Fibroblast of skin of back (primary cell): ENCODE measurements at regions not wholly inside any gene's neighbourhood (a gene's known extent, or its start where the extent isn't known, plus 50 kb on each side); places are given as distances from the start of the nearest gene placed in this dataset.

ENCODE experiments used
- DNase-seq: peaks from one replicate; pipeline ENCODE4 v3.0.0-alpha.2; 2013

DNA sequence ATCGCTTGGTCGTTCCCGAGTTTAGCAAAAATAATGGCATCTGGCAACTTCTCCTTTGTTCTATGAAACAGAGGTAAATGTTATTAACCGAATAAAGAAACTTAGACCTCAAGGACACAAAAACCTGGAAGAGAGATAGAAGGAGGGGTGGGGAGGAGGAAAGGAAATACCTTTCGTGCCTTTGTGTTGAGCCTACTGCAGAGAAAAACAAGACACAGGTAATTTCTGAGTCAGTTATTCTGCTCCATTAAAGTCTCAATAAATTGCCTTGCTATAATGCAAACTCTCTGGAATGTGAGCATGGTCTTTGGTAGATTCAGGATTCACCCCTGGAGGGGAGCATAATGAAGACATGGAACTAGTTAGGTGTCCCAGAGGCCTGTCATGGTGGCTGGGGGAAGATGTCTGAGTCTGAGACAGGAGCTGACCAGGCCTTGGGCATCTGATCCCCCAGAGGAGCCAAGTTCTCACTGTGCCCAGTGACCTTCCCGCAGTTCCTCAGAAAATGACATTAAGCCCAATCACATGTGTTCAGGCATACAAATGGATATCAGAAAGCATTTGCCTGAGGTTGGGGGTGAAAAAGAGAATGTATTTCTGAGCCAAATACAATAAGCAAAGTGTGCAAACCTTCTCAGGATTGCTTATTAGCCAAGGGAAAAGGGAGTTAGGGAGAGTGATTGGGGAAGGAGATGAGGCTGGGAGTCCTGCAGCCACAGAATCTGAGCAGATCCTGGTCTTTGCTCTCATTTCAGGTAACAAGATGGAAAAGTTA, 72.6 kb upstream of the CADM1 start:
- no peak for DNase-seq

DNA sequence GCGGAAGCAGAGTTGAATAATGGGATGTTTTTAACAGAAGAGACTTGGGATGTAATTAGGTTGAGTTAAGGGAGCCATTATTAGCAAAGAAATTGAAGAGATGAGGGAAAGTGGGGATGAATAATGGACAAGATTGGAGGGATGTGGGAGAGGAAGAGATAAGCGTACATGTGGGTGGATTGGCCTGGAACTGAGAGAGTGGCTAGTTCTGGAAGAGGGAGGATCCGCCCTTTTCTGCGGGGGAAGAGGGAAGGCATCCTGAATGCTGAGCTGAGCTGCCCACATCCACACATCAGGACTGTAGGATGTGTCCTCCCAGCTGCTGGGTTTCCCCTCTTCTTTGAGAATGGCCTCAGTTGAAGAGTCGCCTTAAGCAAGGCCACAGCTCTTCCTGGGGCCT, 68.3 kb upstream of the CADM1 start:
- no peak for DNase-seq

DNA sequence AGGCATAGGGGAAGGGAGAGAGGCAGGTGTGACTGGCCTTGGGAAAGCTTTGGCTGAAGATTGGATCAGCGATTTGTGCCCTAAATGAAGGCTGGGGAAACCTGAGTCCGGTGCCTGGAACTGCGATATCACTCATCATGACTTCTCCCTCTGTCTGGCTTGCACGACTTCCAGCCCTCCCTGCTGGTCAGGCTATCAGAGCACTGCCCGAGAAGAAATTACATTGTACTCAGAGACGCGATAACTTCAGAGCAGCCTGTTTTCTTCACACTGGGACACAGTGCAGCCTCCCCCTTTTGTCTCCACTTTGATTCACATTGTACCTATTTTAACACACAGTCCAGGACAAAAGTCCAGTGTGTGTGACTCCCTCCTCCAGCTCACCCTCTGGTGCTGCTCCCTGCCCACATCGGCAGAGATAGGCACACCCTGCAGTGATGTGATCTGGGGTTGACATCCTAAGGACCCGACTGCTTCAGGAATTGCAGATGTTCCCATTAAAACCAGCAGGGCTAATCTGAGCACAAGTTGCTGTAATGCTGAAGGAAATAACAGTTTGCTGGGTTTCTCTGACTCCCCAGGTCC, 62.1 kb upstream of the CADM1 start:
- DNase-seq = no peak

DNA sequence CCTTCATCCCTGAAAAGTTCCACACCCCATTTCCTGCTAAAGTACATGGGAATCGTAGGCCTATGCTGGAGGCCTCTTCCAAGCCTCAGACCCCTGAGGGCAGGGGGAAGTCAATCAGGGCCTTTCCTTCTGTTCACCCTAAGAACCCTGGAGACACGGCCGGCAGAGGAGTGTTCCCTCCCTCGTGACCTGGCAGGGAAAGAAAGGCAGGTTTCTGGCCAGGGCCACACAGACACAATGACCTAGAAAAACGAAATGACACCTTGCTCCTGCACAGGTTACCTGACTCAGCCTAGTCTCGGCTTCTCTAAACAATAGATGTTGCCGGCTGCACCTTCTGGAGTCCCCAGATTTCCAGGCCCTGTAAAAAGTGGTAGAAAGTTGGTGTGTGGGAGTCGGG, 60.6 kb upstream of the CADM1 start:
- DNase-seq = no peak

DNA sequence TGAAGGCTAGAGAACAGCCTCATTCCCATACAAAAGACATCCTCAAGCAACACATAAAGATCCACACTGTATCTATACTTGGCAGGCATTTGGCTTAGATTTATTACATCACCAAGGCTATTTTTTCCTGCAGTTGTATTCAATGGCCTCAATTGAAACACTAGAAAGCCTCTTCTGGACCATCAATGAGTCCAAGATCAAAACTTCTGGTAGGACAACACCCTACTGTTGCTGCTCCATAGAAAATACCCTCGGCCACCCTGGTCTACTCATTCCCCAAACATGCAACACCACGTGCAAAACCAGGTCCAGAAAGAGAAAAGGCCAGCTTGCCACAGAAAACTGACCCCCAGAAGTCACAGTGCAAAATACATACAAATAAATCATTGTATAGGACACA, 56.9 kb upstream of the CADM1 start:
- no peak for DNase-seq

DNA sequence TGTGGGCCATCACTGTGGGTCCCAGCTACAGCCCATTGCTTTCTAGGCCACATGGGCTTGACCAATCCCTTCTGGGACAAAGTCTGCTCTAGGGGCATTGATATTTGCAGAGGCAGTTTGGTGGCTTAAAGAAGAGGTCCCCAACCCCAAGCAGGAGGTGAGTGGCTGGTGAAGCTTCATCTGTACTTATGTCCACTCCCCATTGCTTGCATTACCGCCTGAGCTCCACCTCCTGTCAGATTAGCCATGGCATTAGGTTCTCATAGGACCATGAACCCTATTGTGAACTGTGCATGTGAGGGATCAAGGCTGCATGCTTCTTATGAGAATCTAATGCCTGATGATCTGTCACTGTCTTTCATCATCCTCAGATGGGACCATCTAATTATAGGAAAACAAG, 54.4 kb upstream of the CADM1 start:
- DNase-seq = no peak

DNA sequence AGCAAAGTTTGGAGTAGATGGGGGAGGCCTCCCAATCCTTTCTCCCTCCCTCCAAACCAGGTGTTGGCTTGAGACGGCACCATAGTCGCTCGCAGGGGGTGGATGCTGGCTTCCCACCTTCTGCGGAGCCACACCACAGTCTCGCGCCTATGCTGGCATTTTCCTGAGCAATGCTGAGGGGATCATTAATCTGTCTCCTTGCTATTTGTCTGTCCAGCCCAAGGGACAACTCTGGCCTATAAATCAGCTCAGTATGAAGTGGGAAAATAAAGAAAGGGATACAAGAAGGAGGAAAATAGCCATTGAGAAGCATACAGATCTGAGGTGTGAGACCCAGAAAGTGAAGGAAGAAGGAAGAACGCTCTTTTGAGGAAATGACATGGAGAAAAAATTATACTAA, 53.5 kb upstream of the CADM1 start:
- no peak for DNase-seq

DNA sequence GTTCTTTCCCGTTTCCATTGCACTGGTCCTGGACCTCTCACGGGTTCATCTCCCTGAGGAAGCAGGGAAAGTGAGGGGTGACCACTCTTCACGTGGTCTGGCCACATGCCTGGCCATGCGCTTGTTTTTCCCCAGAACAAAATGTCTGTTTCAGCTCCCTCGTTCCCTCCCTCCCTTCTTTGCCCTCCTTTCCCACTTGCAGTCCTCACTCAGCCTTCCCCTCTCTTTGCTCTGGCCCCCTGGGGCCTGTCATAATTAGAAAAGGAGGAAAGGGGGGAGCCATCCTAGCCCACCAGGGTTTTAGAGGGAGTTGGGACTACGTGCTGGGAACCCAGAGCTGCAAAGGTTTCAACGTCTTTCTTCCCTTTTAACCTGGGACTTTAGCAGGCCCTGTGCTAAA, 52.8 kb upstream of the CADM1 start:
- no peak for DNase-seq

DNA sequence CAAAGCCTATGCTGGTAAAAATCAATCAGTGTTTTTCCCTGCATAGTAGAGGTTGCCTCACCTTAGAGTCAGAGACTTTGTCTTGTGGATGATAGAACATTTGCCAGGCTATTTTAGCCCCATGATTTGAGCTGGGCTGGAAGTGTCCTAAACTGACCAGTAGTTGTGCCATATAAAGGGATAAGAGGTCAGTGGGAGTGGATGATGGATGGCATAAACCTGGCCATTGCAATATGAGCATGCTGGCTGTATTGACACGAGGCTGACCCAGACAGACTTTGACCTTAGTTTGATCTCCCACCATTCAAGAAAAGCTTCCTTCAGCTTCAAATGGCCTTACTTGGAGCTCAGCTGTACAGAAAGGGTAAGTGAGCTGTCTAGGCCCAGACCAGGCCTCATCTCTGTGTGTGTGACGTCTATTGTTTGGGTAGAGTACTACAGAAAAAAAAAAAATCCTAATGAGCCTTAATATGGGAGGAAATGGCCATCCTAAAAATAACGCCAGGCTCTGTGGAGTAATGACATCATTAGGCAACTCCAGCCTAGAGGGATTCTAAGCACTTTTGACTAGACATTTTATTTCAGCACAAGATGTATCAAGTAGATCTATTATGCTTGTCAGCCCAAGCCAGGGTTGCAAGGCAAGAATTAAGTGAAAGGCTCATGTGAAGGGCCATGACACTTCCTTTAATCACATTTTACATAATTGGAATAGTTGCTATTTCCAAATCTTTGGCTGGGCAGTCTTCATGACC, 51.3 kb upstream of the CADM1 start:
- no peak for DNase-seq
